ENCODE measurements at regions not wholly inside any gene's neighbourhood (a gene's known extent, or its start where the extent isn't known, plus 50 kb on each side); places are given as distances from the start of the nearest gene placed in this dataset.

GRCh38 chr9:99359336-99359735 is 137.3 kb downstream of the SEC61B start:
- DNase-seq, result no peak
- TF ChIP-seq, protein P1, sequence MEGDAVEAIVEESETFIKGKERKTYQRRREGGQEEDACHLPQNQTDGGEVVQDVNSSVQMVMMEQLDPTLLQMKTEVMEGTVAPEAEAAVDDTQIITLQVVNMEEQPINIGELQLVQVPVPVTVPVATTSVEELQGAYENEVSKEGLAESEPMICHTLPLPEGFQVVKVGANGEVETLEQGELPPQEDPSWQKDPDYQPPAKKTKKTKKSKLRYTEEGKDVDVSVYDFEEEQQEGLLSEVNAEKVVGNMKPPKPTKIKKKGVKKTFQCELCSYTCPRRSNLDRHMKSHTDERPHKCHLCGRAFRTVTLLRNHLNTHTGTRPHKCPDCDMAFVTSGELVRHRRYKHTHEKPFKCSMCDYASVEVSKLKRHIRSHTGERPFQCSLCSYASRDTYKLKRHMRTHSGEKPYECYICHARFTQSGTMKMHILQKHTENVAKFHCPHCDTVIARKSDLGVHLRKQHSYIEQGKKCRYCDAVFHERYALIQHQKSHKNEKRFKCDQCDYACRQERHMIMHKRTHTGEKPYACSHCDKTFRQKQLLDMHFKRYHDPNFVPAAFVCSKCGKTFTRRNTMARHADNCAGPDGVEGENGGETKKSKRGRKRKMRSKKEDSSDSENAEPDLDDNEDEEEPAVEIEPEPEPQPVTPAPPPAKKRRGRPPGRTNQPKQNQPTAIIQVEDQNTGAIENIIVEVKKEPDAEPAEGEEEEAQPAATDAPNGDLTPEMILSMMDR (IDR thresholded peaks at IDR 0.05), result no peak
- no peak for ATAC-seq
- no peaks in the 10 kb centered on the region for H3K9me3 ChIP-seq
- intact Hi-C loops (cut with DNase I, micrococcal nuclease), result no loop called here
- H3K4me3 ChIP-seq, result no peak overlapping the region
- H3K4me1 ChIP-seq (ENCODE audit: low read depth), result no peaks in the 10 kb centered on the region
- H3K36me3 ChIP-seq (ENCODE audit: low read depth), result no peaks in the 10 kb centered on the region

- DNase-seq, result no peak
- intact Hi-C loops (cut with DNase I, micrococcal nuclease), result no loop called here
- Histone ChIP-seq H3K9me3 (no peaks in the 10 kb centered on the region), H3K36me3 (ENCODE audit: low read depth) (no peaks in the 10 kb centered on the region), H3K4me3 (no peak overlapping the region), H3K4me1 (ENCODE audit: low read depth) (no peaks in the 10 kb centered on the region)
- no peak for ATAC-seq
- TF ChIP-seq, protein P1 (IDR thresholded peaks at IDR 0.05), result no peak
These were observed 137.9 kb downstream of the SEC61B start for GRCh38 chr9:99360026-99360425.

DNA sequence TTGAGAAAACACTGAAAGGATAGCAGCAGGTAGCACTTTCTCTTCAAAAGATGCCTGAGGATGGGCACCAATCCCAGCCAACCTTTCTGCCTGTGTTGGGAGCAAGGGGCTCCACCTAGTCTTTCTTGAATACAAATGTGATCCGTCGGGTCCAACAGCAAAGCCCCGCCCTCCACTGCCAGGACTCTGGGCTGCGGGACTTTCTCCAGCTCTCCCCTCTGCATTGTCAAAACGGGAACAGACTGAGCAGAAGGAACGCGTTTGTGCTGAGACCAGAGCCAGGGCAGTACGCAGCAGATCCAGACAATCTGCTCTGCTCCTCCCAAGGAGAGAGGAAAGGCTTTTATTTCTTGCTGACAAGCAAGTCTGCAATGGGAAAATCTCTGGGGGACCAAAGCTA is 139.7 kb downstream of the SEC61B start:
- ATAC-seq (peak; percentile 39), DNase-seq (no peak)
- no peaks in the 10 kb centered on the region for H3K4me1 ChIP-seq (ENCODE audit: low read depth)
- H3K9me3 ChIP-seq, result no peaks in the 10 kb centered on the region
- no peaks in the 10 kb centered on the region for H3K36me3 ChIP-seq (ENCODE audit: low read depth)
- intact Hi-C loops (cut with DNase I, micrococcal nuclease), result no loop called here
- TF ChIP-seq, protein P1 (IDR thresholded peaks at IDR 0.05), result no peak
- H3K4me3 ChIP-seq, result no peak overlapping the region

DNA sequence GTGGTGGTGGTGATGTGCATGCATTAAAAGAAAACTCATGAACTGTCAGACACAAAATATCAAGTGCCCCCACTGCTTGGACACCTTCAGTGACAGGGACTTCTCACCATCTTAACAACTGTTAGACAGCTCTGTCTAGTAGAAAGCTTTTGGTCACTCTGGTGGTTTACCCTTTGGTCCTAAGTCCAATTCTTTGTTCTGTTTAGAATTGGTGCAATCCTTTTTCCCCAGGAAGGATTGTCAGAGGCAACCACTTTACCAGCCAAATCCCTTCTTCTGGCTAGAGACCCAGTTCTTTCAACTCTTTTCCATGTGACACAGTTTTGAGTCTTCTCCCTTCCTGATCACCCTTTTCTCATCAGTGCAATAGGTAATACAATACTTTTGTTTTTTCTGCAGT is 140.2 kb downstream of the SEC61B start:
- DNase-seq, result no peak
- H3K9me3 ChIP-seq, result no peaks in the 10 kb centered on the region
- H3K4me3 ChIP-seq, result no peak overlapping the region
- intact Hi-C loops (cut with DNase I, micrococcal nuclease), result no loop called here
- no peaks in the 10 kb centered on the region for H3K4me1 ChIP-seq (ENCODE audit: low read depth)
- TF ChIP-seq, protein P1 (IDR thresholded peaks at IDR 0.05), result no peak
- ATAC-seq, result no peak
- no peaks in the 10 kb centered on the region for H3K36me3 ChIP-seq (ENCODE audit: low read depth)

- TF ChIP-seq, protein P1 (IDR thresholded peaks at IDR 0.05), result no peak
- no peak for ATAC-seq
- intact Hi-C loops (cut with DNase I, micrococcal nuclease), result no loop called here
- no peaks in the 10 kb centered on the region for H3K9me3 ChIP-seq
- no peak for DNase-seq
- H3K4me3 ChIP-seq, result no peak overlapping the region
- H3K4me1 ChIP-seq (ENCODE audit: low read depth), result no peaks in the 10 kb centered on the region
- no peaks in the 10 kb centered on the region for H3K36me3 ChIP-seq (ENCODE audit: low read depth)
These were observed 141.4 kb downstream of the SEC61B start for GRCh38 chr9:99363509-99363908.
